Mucosa of stomach (tissue), 1 donor: ENCODE measurements at regions not wholly inside any gene's neighbourhood (a gene's known extent, or its start where the extent isn't known, plus 50 kb on each side); places are given as distances from the start of the nearest gene placed in this dataset.

Experiments used
- H3K27me3 ChIP-seq: one replicate; pipeline ENCODE4 v1.7.0; 2013; ENCODE audit warnings: mild to moderate bottlenecking, low read length; ENCODE audit not compliant: control insufficient read depth, insufficient read depth
- H3K36me3 ChIP-seq: one replicate; pipeline ENCODE4 v1.7.0; 2013; ENCODE audit warnings: low read length; ENCODE audit not compliant: control insufficient read depth, insufficient read depth
- H3K4me1 ChIP-seq: one replicate; pipeline ENCODE4 v1.7.0; 2013; ENCODE audit warnings: mild to moderate bottlenecking, low read length; ENCODE audit not compliant: control insufficient read depth, insufficient read depth
- H3K4me3 ChIP-seq: one replicate; pipeline ENCODE4 v1.7.0; 2013; ENCODE audit warnings: low read length
- H3K9ac ChIP-seq: one replicate; pipeline ENCODE4 v1.7.0; 2013; ENCODE audit warnings: mild to moderate bottlenecking, low read length, moderate library complexity
- H3K9me3 ChIP-seq: one replicate; pipeline ENCODE4 v1.7.0; 2013; ENCODE audit warnings: mild to moderate bottlenecking, low read length, moderate library complexity; ENCODE audit not compliant: control insufficient read depth
- donor health status: Pancreatic carcinoma.

GRCh38 chr2:66701251-66701650 is 266.3 kb downstream of the MEIS1 start:
- no peaks in the 10 kb centered on the region for H3K9me3 ChIP-seq
- H3K4me1 ChIP-seq: peaks cover 11% of the 10 kb centered on the region
- H3K4me3 ChIP-seq: no peak overlapping the region
- H3K9ac ChIP-seq: no peak overlapping the region
- no peaks in the 10 kb centered on the region for H3K36me3 ChIP-seq
- H3K27me3 ChIP-seq: no peaks in the 10 kb centered on the region

- peaks cover 11% of the 10 kb centered on the region for H3K4me1 ChIP-seq
- H3K4me3 ChIP-seq: no peak overlapping the region
- no peaks in the 10 kb centered on the region for H3K9me3 ChIP-seq
- H3K27me3 ChIP-seq: no peaks in the 10 kb centered on the region
- no peak overlapping the region for H3K9ac ChIP-seq
- H3K36me3 ChIP-seq: no peaks in the 10 kb centered on the region
Measured at GRCh38 chr2:66701656-66702055, 266.7 kb downstream of the MEIS1 start.

GRCh38 chr2:66702301-66702700 is 267.4 kb downstream of the MEIS1 start:
- no peaks in the 10 kb centered on the region for H3K9me3 ChIP-seq
- H3K9ac ChIP-seq: no peak overlapping the region
- peaks cover 11% of the 10 kb centered on the region for H3K4me1 ChIP-seq
- H3K27me3 ChIP-seq: no peaks in the 10 kb centered on the region
- H3K36me3 ChIP-seq: no peaks in the 10 kb centered on the region
- H3K4me3 ChIP-seq: no peak overlapping the region

GRCh38 chr2:66704786-66705185 is 269.9 kb downstream of the MEIS1 start:
- Histone ChIP-seq H3K27me3 (no peaks in the 10 kb centered on the region), H3K9me3 (no peaks in the 10 kb centered on the region), H3K4me1 (peaks cover 5% of the 10 kb centered on the region), H3K36me3 (no peaks in the 10 kb centered on the region), H3K4me3 (no peak overlapping the region), H3K9ac (no peak overlapping the region)

- Histone ChIP-seq H3K9me3 (no peaks in the 10 kb centered on the region), H3K9ac (no peak overlapping the region), H3K36me3 (no peaks in the 10 kb centered on the region), H3K4me1 (no peaks in the 10 kb centered on the region), H3K27me3 (no peaks in the 10 kb centered on the region), H3K4me3 (no peak overlapping the region)
Measured at GRCh38 chr2:66714610-66715009, 279.7 kb downstream of the MEIS1 start.

- Histone ChIP-seq H3K36me3 (no peaks in the 10 kb centered on the region), H3K27me3 (no peaks in the 10 kb centered on the region), H3K4me1 (no peaks in the 10 kb centered on the region), H3K4me3 (no peak overlapping the region), H3K9ac (no peak overlapping the region), H3K9me3 (no peaks in the 10 kb centered on the region)
Measured at GRCh38 chr2:66717218-66717905, 282.4 kb downstream of the MEIS1 start.

GRCh38 chr2:66717973-66718372 is 283.0 kb downstream of the MEIS1 start:
- H3K9me3 ChIP-seq: no peaks in the 10 kb centered on the region
- H3K4me1 ChIP-seq: no peaks in the 10 kb centered on the region
- no peak overlapping the region for H3K4me3 ChIP-seq
- no peaks in the 10 kb centered on the region for H3K36me3 ChIP-seq
- no peak overlapping the region for H3K9ac ChIP-seq
- H3K27me3 ChIP-seq: no peaks in the 10 kb centered on the region

GRCh38 chr2:66721776-66722175 is 286.9 kb downstream of the MEIS1 start:
- H3K9me3 ChIP-seq: no peaks in the 10 kb centered on the region
- H3K27me3 ChIP-seq: no peaks in the 10 kb centered on the region
- H3K36me3 ChIP-seq: no peaks in the 10 kb centered on the region

GRCh38 chr2:66724241-66724640 is 289.3 kb downstream of the MEIS1 start:
- H3K4me1 ChIP-seq: no peaks in the 10 kb centered on the region
- no peaks in the 10 kb centered on the region for H3K36me3 ChIP-seq
- no peak overlapping the region for H3K4me3 ChIP-seq
- no peaks in the 10 kb centered on the region for H3K27me3 ChIP-seq
- H3K9ac ChIP-seq: no peak overlapping the region
- H3K9me3 ChIP-seq: no peaks in the 10 kb centered on the region

More at GRCh38 chr2:66721776-66722175, 286.9 kb downstream of the MEIS1 start:
- Histone ChIP-seq H3K9ac (no peak overlapping the region), H3K4me3 (no peak overlapping the region), H3K4me1 (no peaks in the 10 kb centered on the region)

- Histone ChIP-seq H3K9me3 (no peaks in the 10 kb centered on the region), H3K36me3 (no peaks in the 10 kb centered on the region), H3K4me1 (no peaks in the 10 kb centered on the region), H3K9ac (no peak overlapping the region), H3K27me3 (no peaks in the 10 kb centered on the region), H3K4me3 (no peak overlapping the region)
Measured at GRCh38 chr2:66729416-66730330, 294.7 kb downstream of the MEIS1 start.

GRCh38 chr2:66730441-66730840 is 295.5 kb downstream of the MEIS1 start:
- H3K9ac ChIP-seq: no peak overlapping the region
- H3K9me3 ChIP-seq: no peaks in the 10 kb centered on the region

GRCh38 chr2:66733364-66733999 is 298.6 kb downstream of the MEIS1 start:
- Histone ChIP-seq H3K27me3 (no peaks in the 10 kb centered on the region), H3K36me3 (no peaks in the 10 kb centered on the region), H3K9ac (no peak overlapping the region), H3K4me3 (no peak overlapping the region), H3K4me1 (no peaks in the 10 kb centered on the region), H3K9me3 (no peaks in the 10 kb centered on the region)

More at GRCh38 chr2:66730441-66730840, 295.5 kb downstream of the MEIS1 start:
- Histone ChIP-seq H3K4me3 (no peak overlapping the region), H3K27me3 (no peaks in the 10 kb centered on the region), H3K36me3 (no peaks in the 10 kb centered on the region), H3K4me1 (no peaks in the 10 kb centered on the region)
